ENCODE measurements at regions not wholly inside any gene's neighbourhood (a gene's known extent, or its start where the extent isn't known, plus 50 kb on each side); places are given as distances from the start of the nearest gene placed in this dataset.
"Not testable (repeated sequence)": the region's sequence is repeated elsewhere in the genome, so short reads cannot be mapped to it uniquely, and the experiment has no call there.

GRCh38 chr14:43135877-43136411, 1371.1 kb downstream of the FSCB start:
- Mint-ChIP-seq H3K4me1 (no peaks in the 10 kb centered on the region), H3K27ac (no peak overlapping the region), H3K9me3 (no peaks in the 10 kb centered on the region)

GRCh38 chr14:43132441-43132840, 1374.6 kb downstream of the FSCB start:
- no peak for ATAC-seq
- no peaks in the 10 kb centered on the region for H3K4me1 Mint-ChIP-seq
- H3K9me3 Mint-ChIP-seq = peaks cover 3% of the 10 kb centered on the region

More at GRCh38 chr14:43135877-43136411, 1371.1 kb downstream of the FSCB start:
- Mint-ChIP-seq H3K36me3 (no peaks in the 10 kb centered on the region), H3K4me3 (no peak overlapping the region), H3K27me3 (no peaks in the 10 kb centered on the region)
- ATAC-seq = no peak

GRCh38 chr14:43128429-43128828, 1378.7 kb downstream of the FSCB start:
- H3K4me3 Mint-ChIP-seq, H3K4me1 Mint-ChIP-seq, H3K27ac Mint-ChIP-seq, ATAC-seq, H3K36me3 Mint-ChIP-seq, H3K9me3 Mint-ChIP-seq, H3K27me3 Mint-ChIP-seq: not testable (repeated sequence)

More at GRCh38 chr14:43132441-43132840, 1374.6 kb downstream of the FSCB start:
- Mint-ChIP-seq H3K4me3 (no peak overlapping the region), H3K27ac (no peak overlapping the region), H3K36me3 (no peaks in the 10 kb centered on the region), H3K27me3 (no peaks in the 10 kb centered on the region)

GRCh38 chr14:43127874-43128273, 1379.2 kb downstream of the FSCB start:
- not testable (repeated sequence) for ATAC-seq, H3K4me3 Mint-ChIP-seq, H3K27me3 Mint-ChIP-seq, H3K36me3 Mint-ChIP-seq, H3K9me3 Mint-ChIP-seq, H3K4me1 Mint-ChIP-seq, H3K27ac Mint-ChIP-seq

- H3K27ac Mint-ChIP-seq = no peak overlapping the region
- no peak for ATAC-seq
Measured at GRCh38 chr14:43123544-43123943, 1383.5 kb downstream of the FSCB start.

GRCh38 chr14:43119672-43120071, 1387.4 kb downstream of the FSCB start:
- Mint-ChIP-seq H3K36me3 (no peaks in the 10 kb centered on the region), H3K4me3 (no peak overlapping the region), H3K27ac (no peak overlapping the region), H3K9me3 (peaks cover 8% of the 10 kb centered on the region), H3K4me1 (no peaks in the 10 kb centered on the region), H3K27me3 (no peaks in the 10 kb centered on the region)
- ATAC-seq = no peak

More at GRCh38 chr14:43123544-43123943, 1383.5 kb downstream of the FSCB start:
- no peaks in the 10 kb centered on the region for H3K4me1 Mint-ChIP-seq
- H3K36me3 Mint-ChIP-seq = no peaks in the 10 kb centered on the region
- H3K27me3 Mint-ChIP-seq = no peaks in the 10 kb centered on the region
- H3K4me3 Mint-ChIP-seq = no peak overlapping the region
- H3K9me3 Mint-ChIP-seq = peaks cover 8% of the 10 kb centered on the region

GRCh38 chr14:43116341-43116740, 1390.7 kb downstream of the FSCB start:
- Mint-ChIP-seq H3K9me3 (peaks cover 8% of the 10 kb centered on the region), H3K36me3 (no peaks in the 10 kb centered on the region), H3K27ac (no peak overlapping the region), H3K4me3 (no peak overlapping the region), H3K4me1 (no peaks in the 10 kb centered on the region), H3K27me3 (no peaks in the 10 kb centered on the region)
- no peak for ATAC-seq

GRCh38 chr14:43105305-43105704, 1401.8 kb downstream of the FSCB start:
- H3K4me1 Mint-ChIP-seq = no peaks in the 10 kb centered on the region
- no peak overlapping the region for H3K27ac Mint-ChIP-seq
- no peaks in the 10 kb centered on the region for H3K36me3 Mint-ChIP-seq
- no peak for ATAC-seq
- H3K27me3 Mint-ChIP-seq = no peaks in the 10 kb centered on the region
- no peak overlapping the region for H3K4me3 Mint-ChIP-seq
- H3K9me3 Mint-ChIP-seq = no peaks in the 10 kb centered on the region

- H3K27me3 Mint-ChIP-seq = no peaks in the 10 kb centered on the region
- no peaks in the 10 kb centered on the region for H3K36me3 Mint-ChIP-seq
- no peak for ATAC-seq
- no peak overlapping the region for H3K27ac Mint-ChIP-seq
- no peak overlapping the region for H3K4me3 Mint-ChIP-seq
- H3K4me1 Mint-ChIP-seq = no peaks in the 10 kb centered on the region
- H3K9me3 Mint-ChIP-seq = peaks cover 7% of the 10 kb centered on the region
Measured at GRCh38 chr14:43090380-43090779, 1416.7 kb downstream of the FSCB start.

GRCh38 chr14:43087666-43088065, 1419.4 kb downstream of the FSCB start:
- Mint-ChIP-seq H3K27me3 (no peaks in the 10 kb centered on the region), H3K27ac (no peak overlapping the region), H3K9me3 (peaks cover 7% of the 10 kb centered on the region), H3K4me3 (no peak overlapping the region), H3K4me1 (no peaks in the 10 kb centered on the region), H3K36me3 (no peaks in the 10 kb centered on the region)
- ATAC-seq = no peak

GRCh38 chr14:43085819-43086218, 1421.3 kb downstream of the FSCB start:
- Mint-ChIP-seq H3K27me3 (no peaks in the 10 kb centered on the region), H3K9me3 (peaks cover 7% of the 10 kb centered on the region), H3K4me1 (no peaks in the 10 kb centered on the region), H3K27ac (no peak overlapping the region), H3K36me3 (no peaks in the 10 kb centered on the region), H3K4me3 (no peak overlapping the region)
- no peak for ATAC-seq

- ATAC-seq, H3K36me3 Mint-ChIP-seq, H3K27ac Mint-ChIP-seq, H3K9me3 Mint-ChIP-seq, H3K4me1 Mint-ChIP-seq, H3K4me3 Mint-ChIP-seq, H3K27me3 Mint-ChIP-seq: not testable (repeated sequence)
Measured at GRCh38 chr14:43067372-43067771, 1439.7 kb downstream of the FSCB start.

GRCh38 chr14:43056106-43056505, 1449.4 kb downstream of the LRFN5 start:
- no peaks in the 10 kb centered on the region for H3K27me3 Mint-ChIP-seq
- no peak for ATAC-seq
- peaks cover 7% of the 10 kb centered on the region for H3K9me3 Mint-ChIP-seq
- H3K27ac Mint-ChIP-seq = no peak overlapping the region
- no peak overlapping the region for H3K4me3 Mint-ChIP-seq
- no peaks in the 10 kb centered on the region for H3K36me3 Mint-ChIP-seq
- no peaks in the 10 kb centered on the region for H3K4me1 Mint-ChIP-seq

- H3K36me3 Mint-ChIP-seq = no peaks in the 10 kb centered on the region
- H3K4me1 Mint-ChIP-seq = no peaks in the 10 kb centered on the region
- H3K9me3 Mint-ChIP-seq = peaks cover 4% of the 10 kb centered on the region
- no peak for ATAC-seq
- no peak overlapping the region for H3K4me3 Mint-ChIP-seq
- H3K27me3 Mint-ChIP-seq = no peaks in the 10 kb centered on the region
- no peak overlapping the region for H3K27ac Mint-ChIP-seq
Measured at GRCh38 chr14:43052897-43053296, 1446.2 kb downstream of the LRFN5 start.

GRCh38 chr14:43043850-43044249, 1437.2 kb downstream of the LRFN5 start:
- Mint-ChIP-seq H3K4me3 (no peak overlapping the region), H3K27me3 (no peaks in the 10 kb centered on the region), H3K36me3 (no peaks in the 10 kb centered on the region), H3K9me3 (peaks cover 3% of the 10 kb centered on the region), H3K4me1 (no peaks in the 10 kb centered on the region), H3K27ac (no peak overlapping the region)
- ATAC-seq = no peak

- Mint-ChIP-seq H3K4me1 (no peaks in the 10 kb centered on the region), H3K4me3 (no peak overlapping the region), H3K27ac (no peak overlapping the region), H3K36me3 (no peaks in the 10 kb centered on the region), H3K27me3 (no peaks in the 10 kb centered on the region), H3K9me3 (peaks cover 3% of the 10 kb centered on the region)
- ATAC-seq = no peak
Measured at GRCh38 chr14:43042408-43042807, 1435.7 kb downstream of the LRFN5 start.

- Mint-ChIP-seq H3K36me3 (no peaks in the 10 kb centered on the region), H3K4me1 (no peaks in the 10 kb centered on the region), H3K4me3 (no peak overlapping the region), H3K27ac (no peak overlapping the region), H3K27me3 (no peaks in the 10 kb centered on the region), H3K9me3 (peaks cover 3% of the 10 kb centered on the region)
- no peak for ATAC-seq
Measured at GRCh38 chr14:43041976-43042375, 1435.3 kb downstream of the LRFN5 start.
